SK-N-SH (cell line): ENCODE measurements at regions not wholly inside any gene's neighbourhood (a gene's known extent, or its start where the extent isn't known, plus 50 kb on each side); places are given as distances from the start of the nearest gene placed in this dataset.

Experiments used
- CTCF ChIA-PET: fragments of 300-600, 350-600 bp; formaldehyde crosslinking; extraction: SDS; loops from one replicate; lab custom pipeline; 2021; lab: Yijun Ruan, JAX
- POLR2A ChIA-PET: fragments of 350-600 bp; sonication (Branson Sonifier 250); formaldehyde crosslinking; extraction: SDS; loops from one replicate; lab custom pipeline; 2020; ENCODE audit warnings: antibody characterized with exemption, inconsistent platforms; lab: Yijun Ruan, JAX
- DNase-seq: peaks from one replicate; pipeline ENCODE4 v3.0.0; 2012
- H2AFZ ChIP-seq: fragments of 200-600 bp; sonication (generic); 2 replicates; pipeline ENCODE4 v1.8.1; 2016; ENCODE audit warnings: antibody characterized with exemption, mild to moderate bottlenecking, low read depth
- H3F3A ChIP-seq: fragments of 200-600 bp; sonication (generic); replicated peaks from 2 replicates; pipeline ENCODE3; 2016; ENCODE audit warnings: antibody characterized with exemption, mild to moderate bottlenecking; ENCODE audit not compliant: insufficient read depth
- H3K27ac ChIP-seq, 2 experiments: fragments of 200-500 bp in 1 of 2; fragments of 200-600 bp in 1 of 2; sonication (Bioruptor generic) in 1 of 2; sonication (generic), shearing (Covaris generic) in 1 of 2; 2 replicates each; pipeline versions ENCODE4 v1.5.1 to v1.6.1; 2014 to 2016; ENCODE audit warnings: low read depth in 2 of 2, inconsistent platforms in 1 of 2, low read length in 1 of 2, mild to moderate bottlenecking in 1 of 2, mixed read lengths in 1 of 2
- H3K27me3 ChIP-seq: fragments of 200-600 bp; sonication (generic), shearing (Covaris generic); 2 replicates; pipeline ENCODE4 v1.6.1; 2016; ENCODE audit warnings: mixed run types; ENCODE audit not compliant: insufficient read depth
- H3K36me3 ChIP-seq, 2 experiments: fragments of 200-500 bp in 1 of 2; fragments of 200-600 bp in 1 of 2; sonication (Bioruptor generic) in 1 of 2; sonication (generic) in 1 of 2; replicated peaks in 1 of 2; 2 replicates each; pipeline versions ENCODE3 to v1.5.1; 2014 to 2016; ENCODE audit warnings: low read length in 1 of 2, mild to moderate bottlenecking in 1 of 2; ENCODE audit not compliant: insufficient read depth in 2 of 2, control insufficient read depth in 1 of 2
- H3K4me1 ChIP-seq, 2 experiments: fragments of 200-500 bp in 1 of 2; fragments of 200-600 bp in 1 of 2; sonication (Bioruptor generic) in 1 of 2; sonication (generic), shearing (Covaris generic) in 1 of 2; 2 replicates each; pipeline versions ENCODE4 v1.5.1 to v1.6.1; 2014 to 2016; ENCODE audit warnings: low read depth in 1 of 2, low read length in 1 of 2, mixed run types in 1 of 2; ENCODE audit not compliant: insufficient read depth in 2 of 2, control insufficient read depth in 1 of 2
- H3K4me2 ChIP-seq: fragments of 200-600 bp; sonication (generic), shearing (Covaris generic); 2 replicates; pipeline ENCODE4 v1.6.1; 2017; ENCODE audit warnings: mixed run types
- H3K4me3 ChIP-seq, 2 experiments: fragments of 200-500 bp in 1 of 2; fragments of 200-600 bp in 1 of 2; sonication (Bioruptor generic) in 1 of 2; sonication (generic), shearing (Covaris generic) in 1 of 2; 2 replicates each; pipeline versions ENCODE4 v1.5.1 to v1.8.1; 2014 to 2016; ENCODE audit warnings: low read depth in 2 of 2, inconsistent platforms in 1 of 2, low read length in 1 of 2, mild to moderate bottlenecking in 1 of 2, mixed read lengths in 1 of 2, moderate library complexity in 1 of 2
- H3K79me2 ChIP-seq: fragments of 200-600 bp; sonication (generic); 2 replicates; pipeline ENCODE4 v1.8.1; 2017; ENCODE audit warnings: mild to moderate bottlenecking; ENCODE audit not compliant: insufficient read depth
- H3K9ac ChIP-seq: fragments of 200-600 bp; sonication (generic); 2 replicates; pipeline ENCODE4 v1.6.1; 2017; ENCODE audit warnings: mixed run types
- H3K9me2 ChIP-seq: fragments of 200-600 bp; sonication (generic); 2 replicates; pipeline ENCODE4 v1.6.1; 2017; ENCODE audit warnings: mixed run types
- H3K9me3 ChIP-seq: fragments of 200-600 bp; sonication (generic); 2 replicates; pipeline ENCODE4 v1.6.1; 2017; ENCODE audit warnings: mixed run types, mild to moderate bottlenecking, moderate library complexity
- H4K20me1 ChIP-seq: fragments of 200-600 bp; sonication (generic); 2 replicates; pipeline ENCODE4 v1.6.1; 2017; ENCODE audit warnings: mild to moderate bottlenecking, mixed run types; ENCODE audit not compliant: insufficient read depth
- FOXJ3 ChIP-seq: sonication (generic); formaldehyde crosslinking; IDR thresholded peaks from 2 replicates; pipeline ENCODE4 v1.5.1; 2020; ENCODE audit warnings: mild to moderate bottlenecking, missing genetic modification reagents
- FOXM1 ChIP-seq: IDR thresholded peaks from 2 replicates; pipeline ENCODE4 v1.4.0; 2012; ENCODE audit warnings: low read depth, mild to moderate bottlenecking
- IRF3 ChIP-seq: fragments of 150-350 bp; IDR thresholded peaks from 2 replicates; pipeline ENCODE4 v1.6.1; 2016; ENCODE audit warnings: mild to moderate bottlenecking, low read depth, low read length
- NFIC ChIP-seq: IDR thresholded peaks from 2 replicates; pipeline ENCODE4 v1.4.0; 2012; ENCODE audit warnings: borderline replicate concordance
- RAD21 ChIP-seq: IDR thresholded peaks from 2 replicates; pipeline ENCODE4 v1.6.1; 2012; ENCODE audit warnings: mild to moderate bottlenecking, low read length
- RCOR1 ChIP-seq: fragments of 150-350 bp; IDR thresholded peaks from 2 replicates; pipeline ENCODE4 v1.6.1; 2017; ENCODE audit warnings: antibody characterized with exemption, low read length
- RFX5 ChIP-seq: IDR thresholded peaks from 2 replicates; pipeline ENCODE4 v1.6.1; 2012; ENCODE audit warnings: mild to moderate bottlenecking, improper control_type of control experiment, low read length
- RXRA ChIP-seq: IDR thresholded peaks from 2 replicates; pipeline ENCODE4 v1.4.0; 2012; ENCODE audit warnings: low read depth, mild to moderate bottlenecking, borderline replicate concordance
- SIN3A ChIP-seq: IDR thresholded peaks from 2 replicates; pipeline ENCODE4 v1.6.1; 2012; ENCODE audit warnings: low read depth, mild to moderate bottlenecking, low read length, moderate library complexity, borderline replicate concordance
- TEAD4 ChIP-seq: IDR thresholded peaks from 2 replicates; pipeline ENCODE4 v1.4.0; 2012; ENCODE audit warnings: mild to moderate bottlenecking, borderline replicate concordance; ENCODE audit not compliant: insufficient read depth
- USF1 ChIP-seq: IDR thresholded peaks from 2 replicates; pipeline ENCODE4 v1.4.0; 2012; ENCODE audit warnings: low read depth, borderline replicate concordance
- USF2 ChIP-seq: fragments of 150-350 bp; IDR thresholded peaks from 2 replicates; pipeline ENCODE4 v1.6.1; 2017; ENCODE audit warnings: antibody characterized with exemption, low read length, low read depth, borderline replicate concordance
- YY1 ChIP-seq: IDR thresholded peaks from 2 replicates; pipeline ENCODE4 v1.4.0; 2012; ENCODE audit warnings: low read depth, mild to moderate bottlenecking
- WGBS: methylation state at CpG from one replicate; pipeline ENCODE4 v1.1.6; 2017; ENCODE audit warnings: low lambda C conversion rate; 5-methylcytosine and 5-hydroxymethylcytosine counted together

- Histone ChIP-seq H3K36me3 (no peaks in the 10 kb centered on the region), H3K9me2 (no peaks in the 10 kb centered on the region), H3F3A (no peaks in the 10 kb centered on the region), H3K4me3 (no peak overlapping the region), H3K79me2 (no peaks in the 10 kb centered on the region), H3K9ac (no peak overlapping the region), H3K4me2 (no peak overlapping the region), H4K20me1 (no peaks in the 10 kb centered on the region), H3K9me3 (no peaks in the 10 kb centered on the region), H3K27me3 (no peaks in the 10 kb centered on the region), H3K4me1 (no peaks in the 10 kb centered on the region), H3K27ac (no peak overlapping the region), H2AFZ (0 out of 2 replicates have a peak overlapping the region, but pooled peaks have one; percentile 18)
- ChIA-PET CTCF (no interaction called here), POLR2A (no interaction called here)
- no peak for TF ChIP-seq USF1
- TF ChIP-seq IRF3 = no peak
- TF ChIP-seq FOXJ3 = no peak
- TF ChIP-seq RCOR1 = no peak
- TF ChIP-seq SIN3A = no peak
- TF ChIP-seq RXRA = no peak
- TF ChIP-seq FOXM1 = no peak
- TF ChIP-seq RFX5 = no peak
- no peak for TF ChIP-seq USF2
- no peak for TF ChIP-seq RAD21
- TF ChIP-seq NFIC = no peak
- 0% methylated on average over 7 of the region's 10 CpGs for WGBS
- no peak for DNase-seq
These were observed 329.3 kb upstream of the ADCY2 start for GRCh38 chr5:7066471-7067235.

GRCh38 chr5:7068156-7068555 is 327.8 kb upstream of the ADCY2 start:
- Histone ChIP-seq H3F3A (no peaks in the 10 kb centered on the region), H3K36me3 (no peaks in the 10 kb centered on the region), H3K4me2 (peak overlapping the region; percentile 62), H3K4me1 (no peaks in the 10 kb centered on the region), H2AFZ (no peak overlapping the region), H3K4me3 (no peak overlapping the region), H3K9me3 (no peaks in the 10 kb centered on the region), H3K27ac (no peak overlapping the region), H3K9me2 (no peaks in the 10 kb centered on the region), H3K27me3 (no peaks in the 10 kb centered on the region), H3K9ac (no peak overlapping the region), H3K79me2 (no peaks in the 10 kb centered on the region), H4K20me1 (no peaks in the 10 kb centered on the region)
- TF ChIP-seq FOXJ3 (no peak), FOXM1 (no peak), TEAD4 (no peak), YY1 (no peak), USF2 (no peak)
- no peak for DNase-seq
- 8% methylated on average over 5 of the region's 6 CpGs for WGBS
- CTCF ChIA-PET = no interaction called here
- POLR2A ChIA-PET = no interaction called here
